Embryonic facial prominence (tissue), 1 donor: ENCODE measurements at regions not wholly inside any gene's neighbourhood (a gene's known extent, or its start where the extent isn't known, plus 50 kb on each side); places are given as distances from the start of the nearest gene placed in this dataset.

Experiments used
- DNase-seq: peaks from one replicate; pipeline ENCODE4 v3.0.0-alpha.2; 2016; ENCODE audit errors: extremely low spot score

DNA sequence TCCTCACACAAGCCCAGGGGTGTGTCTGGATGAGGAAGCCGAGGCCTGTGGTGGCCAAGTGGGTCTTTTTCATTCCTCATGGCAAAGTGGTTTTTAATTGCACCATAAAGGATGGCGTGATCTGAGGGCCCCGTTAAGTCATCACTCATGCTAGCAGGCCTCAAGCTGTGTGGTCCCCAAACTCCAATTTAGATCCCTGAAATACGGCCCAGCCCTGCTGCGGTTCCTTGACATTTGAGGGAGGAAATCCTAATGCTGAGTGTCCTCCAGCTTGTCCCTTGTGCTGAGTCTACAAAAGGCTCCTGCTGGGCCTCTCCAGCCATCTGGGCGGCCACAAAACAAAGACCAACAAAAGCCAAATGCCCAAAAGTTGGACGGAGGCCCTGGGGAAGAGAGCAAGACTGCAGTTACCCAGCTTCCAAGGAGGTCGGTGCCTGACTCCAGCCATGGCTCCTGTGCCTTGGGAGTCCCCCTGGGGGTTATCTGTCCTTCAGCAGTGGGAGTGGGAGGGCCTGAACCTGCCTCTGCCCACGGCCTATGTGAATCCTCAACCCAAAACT is 162.3 kb upstream of the PDE10A start:
- no peak for DNase-seq

DNA sequence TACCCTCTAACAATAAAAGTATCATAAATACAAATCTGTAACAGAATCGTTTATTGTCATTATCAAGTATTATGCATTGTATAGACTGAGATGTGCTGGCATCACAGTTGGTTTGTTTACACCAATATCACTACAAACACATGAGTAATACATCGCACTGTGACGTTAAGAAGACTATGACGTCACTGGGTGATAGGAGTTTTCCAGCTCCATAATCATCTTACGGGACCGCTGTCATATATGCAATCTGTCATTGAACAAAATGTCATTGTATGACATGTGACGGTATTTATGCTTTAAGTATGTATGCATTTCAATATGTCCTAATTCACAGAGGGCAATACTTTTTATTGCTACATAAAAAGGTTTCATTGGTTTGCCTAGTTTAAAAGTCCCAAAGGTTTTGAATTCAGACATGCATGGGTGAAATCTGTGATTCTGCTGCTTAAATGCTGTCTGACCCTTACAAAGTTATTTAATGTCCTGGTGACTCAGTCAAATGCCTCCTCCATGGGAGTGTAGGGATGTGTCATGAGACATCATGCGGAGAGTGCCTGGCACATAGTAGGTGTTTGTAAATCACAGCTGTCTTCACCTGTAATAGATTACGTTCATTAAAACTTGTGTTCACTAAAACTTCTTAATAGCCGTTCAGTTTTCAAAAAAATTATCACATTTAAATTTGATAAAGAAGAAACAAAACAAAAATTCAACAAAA is 160.7 kb upstream of the PDE10A start:
- no peak for DNase-seq

DNA sequence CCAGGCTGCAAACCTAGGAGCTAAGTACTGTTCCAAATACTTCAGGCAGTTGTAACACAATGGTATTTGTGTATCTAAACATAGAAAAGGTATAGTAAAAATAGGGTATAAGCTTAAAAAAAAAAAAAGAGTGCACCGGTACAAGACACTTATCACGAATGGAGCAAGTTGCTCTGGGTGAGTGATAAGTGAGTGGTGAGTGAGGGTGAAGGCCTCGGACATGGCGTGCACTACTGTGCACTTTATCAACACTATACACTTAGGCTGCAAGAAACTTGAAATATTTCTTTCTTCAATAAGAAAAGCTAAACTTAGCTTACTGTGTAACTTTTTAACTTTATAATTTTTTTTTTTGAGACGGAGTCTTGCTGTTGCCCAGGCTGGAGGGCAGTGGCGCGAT is 159.5 kb upstream of the PDE10A start:
- DNase-seq = no peak

DNA sequence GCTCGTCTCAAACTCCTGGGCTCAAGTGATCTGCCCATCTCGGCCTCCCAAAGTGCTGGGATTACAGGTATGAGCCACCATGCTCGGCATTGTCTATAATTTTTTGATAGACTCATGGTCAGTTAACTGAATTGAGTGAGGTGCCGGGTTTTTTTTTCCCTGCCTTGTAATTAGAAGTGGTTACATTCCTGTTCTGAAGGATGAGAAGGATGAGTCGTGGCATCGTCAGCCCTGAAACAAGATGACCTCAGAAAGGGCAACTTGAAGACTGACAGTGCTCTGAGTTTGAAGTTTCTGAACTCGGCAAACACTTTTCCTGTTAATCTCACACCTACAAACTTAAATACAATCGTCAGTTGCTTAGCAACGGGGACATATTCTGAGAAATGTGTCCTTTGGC is 158.7 kb upstream of the PDE10A start:
- DNase-seq = no peak

DNA sequence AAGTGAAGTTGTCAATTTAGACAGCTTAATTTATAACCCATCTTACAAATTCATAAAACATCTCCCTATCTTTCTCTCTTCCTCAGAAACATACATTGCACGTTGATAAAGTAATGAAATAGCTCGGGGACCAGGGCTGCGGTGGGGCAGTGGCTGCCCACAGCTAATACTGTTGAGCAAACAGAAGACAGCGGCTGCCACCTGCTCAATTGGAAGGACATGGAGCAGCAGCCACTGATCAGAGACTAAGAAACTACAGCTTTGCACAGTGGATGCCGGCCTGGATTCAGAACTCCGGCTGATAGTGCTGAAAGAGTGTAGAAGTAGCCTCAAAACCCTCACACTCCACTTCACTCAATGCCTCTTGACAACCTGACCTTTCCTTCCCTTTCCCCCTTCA is 157.9 kb upstream of the PDE10A start:
- DNase-seq = no peak

DNA sequence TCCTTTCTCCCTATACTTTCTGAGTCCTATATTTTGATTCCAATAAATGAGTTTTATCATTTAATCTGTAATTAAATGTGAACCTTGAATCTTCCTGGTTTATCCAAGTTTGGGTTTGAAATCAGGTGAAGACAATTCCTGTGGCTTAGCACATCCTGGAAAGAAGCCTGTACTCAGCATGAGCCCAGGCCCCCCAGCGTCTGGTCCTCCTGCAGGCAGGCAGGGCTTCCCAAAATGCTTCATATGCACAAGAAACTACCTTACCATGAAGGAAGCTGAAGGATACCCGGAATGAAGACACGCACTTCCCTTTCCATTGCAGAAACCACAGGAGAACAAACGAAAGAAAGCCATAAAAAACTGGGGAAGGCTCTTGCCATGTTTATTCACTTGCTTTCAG is 157.4 kb upstream of the PDE10A start:
- DNase-seq = no peak

DNA sequence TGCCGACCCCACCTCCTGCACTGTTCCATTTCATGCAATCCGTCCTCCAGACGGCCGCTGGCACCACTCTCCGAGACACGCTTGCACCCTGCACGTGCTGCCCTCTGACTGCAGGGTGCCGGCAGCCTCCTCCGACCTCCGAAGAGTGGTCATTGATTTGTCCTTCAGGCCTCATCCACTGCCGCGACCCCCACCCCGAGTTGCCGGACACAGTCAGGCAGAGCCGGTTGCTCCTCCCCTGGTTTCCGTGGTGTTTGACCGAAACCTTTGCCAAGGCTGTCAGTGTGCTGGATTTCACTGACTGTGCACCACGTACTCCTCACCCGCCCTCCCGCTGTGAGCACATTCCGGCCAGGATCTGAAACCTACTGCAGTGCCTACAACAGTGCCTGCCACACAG is 156.4 kb upstream of the PDE10A start:
- DNase-seq = no peak

DNA sequence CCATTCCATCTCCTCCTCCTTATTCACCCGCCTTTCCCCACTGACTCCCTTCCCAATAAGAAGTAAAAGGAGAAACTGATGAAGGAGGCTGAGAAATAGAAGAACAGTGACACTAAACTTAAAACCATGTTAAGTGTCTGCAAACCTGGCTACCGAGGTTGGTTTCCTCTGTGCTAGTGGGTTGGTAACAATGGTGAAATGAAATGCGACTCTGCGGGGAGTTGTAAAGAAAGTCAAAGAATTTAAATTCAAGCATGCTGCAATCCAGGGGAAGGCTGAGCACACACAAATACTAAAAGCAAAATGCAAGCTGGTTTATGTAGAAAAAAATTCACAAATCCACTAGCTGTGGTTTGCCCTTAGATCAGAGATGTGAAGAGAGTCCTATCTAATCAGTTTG is 155.2 kb upstream of the PDE10A start:
- DNase-seq = no peak

DNA sequence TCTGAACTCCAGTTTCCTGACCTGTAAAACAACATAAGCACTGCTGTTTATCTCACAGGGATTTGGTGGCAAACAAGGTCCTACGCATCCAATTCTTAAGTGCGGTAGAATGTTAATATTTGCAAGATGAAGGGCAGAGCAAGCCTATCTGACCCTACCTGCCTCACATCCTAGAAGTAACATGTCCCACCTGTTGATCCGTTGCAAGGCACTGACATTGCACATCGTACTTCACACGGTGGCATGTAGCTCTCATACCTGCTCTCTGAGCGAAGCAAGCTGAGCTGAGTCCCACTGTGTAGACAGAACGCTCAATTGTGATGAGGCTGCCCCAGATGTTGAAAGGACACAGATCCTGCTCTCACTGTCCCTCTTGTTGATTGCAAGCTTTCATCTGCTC is 154.7 kb upstream of the PDE10A start:
- DNase-seq = no peak

DNA sequence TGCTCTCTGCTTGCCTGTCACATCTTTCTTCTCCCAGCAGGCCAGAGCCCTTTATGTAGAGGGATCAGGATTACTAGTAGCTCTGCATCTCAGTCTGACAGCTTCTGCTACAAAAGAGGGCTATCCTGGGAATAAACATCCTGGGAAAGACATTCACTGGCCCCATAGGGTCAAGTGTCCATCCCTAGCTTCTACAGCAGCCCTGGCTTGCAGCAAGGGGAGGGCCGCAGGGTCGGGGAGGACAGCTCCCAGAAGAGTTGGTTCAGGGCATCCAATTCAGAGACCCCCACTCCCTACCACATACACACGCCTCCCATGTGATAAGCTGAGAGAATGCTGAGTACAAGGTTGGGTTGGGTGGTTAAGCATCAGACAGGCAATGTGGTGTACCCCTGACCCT is 154.1 kb upstream of the PDE10A start:
- no peak for DNase-seq

DNA sequence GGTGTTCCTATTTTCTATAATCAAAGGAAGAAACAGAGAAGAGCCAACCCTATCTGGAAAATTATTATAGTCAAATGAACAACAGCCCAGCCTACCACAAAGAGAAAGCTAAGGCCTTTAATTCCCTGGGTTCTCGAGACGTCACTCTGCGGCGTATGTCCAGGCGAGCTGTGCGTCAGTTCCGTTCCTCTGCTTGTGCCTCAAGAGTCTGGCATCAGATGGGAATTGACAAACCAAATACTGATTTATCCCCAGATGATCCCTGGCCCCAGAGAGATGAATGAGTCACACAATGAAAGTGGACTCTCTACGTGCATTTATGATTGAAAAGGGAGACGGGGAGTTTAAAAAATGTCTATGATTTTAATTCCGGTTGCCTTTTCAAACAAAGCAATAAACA is 151.6 kb upstream of the PDE10A start:
- no peak for DNase-seq

DNA sequence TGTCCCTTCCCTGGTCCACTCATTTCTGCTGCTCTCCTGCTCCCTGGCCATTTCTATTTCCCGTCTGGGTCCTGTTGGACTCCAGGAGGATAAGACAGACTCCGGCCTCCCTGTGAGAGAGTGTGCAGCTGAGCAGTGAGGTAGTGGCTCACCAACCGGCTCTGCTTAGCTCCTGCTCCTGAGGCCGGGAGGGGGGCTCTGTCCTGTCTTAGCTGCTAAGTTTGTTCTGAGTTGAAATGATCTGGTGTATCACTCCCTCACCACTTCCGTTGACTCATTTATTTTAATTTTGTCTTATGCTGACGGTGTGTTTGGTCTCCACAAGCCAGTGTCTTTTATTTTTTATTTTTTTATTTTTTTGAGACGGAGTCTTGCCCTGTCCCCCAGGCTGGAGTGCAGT is 148.5 kb upstream of the PDE10A start:
- no peak for DNase-seq

DNA sequence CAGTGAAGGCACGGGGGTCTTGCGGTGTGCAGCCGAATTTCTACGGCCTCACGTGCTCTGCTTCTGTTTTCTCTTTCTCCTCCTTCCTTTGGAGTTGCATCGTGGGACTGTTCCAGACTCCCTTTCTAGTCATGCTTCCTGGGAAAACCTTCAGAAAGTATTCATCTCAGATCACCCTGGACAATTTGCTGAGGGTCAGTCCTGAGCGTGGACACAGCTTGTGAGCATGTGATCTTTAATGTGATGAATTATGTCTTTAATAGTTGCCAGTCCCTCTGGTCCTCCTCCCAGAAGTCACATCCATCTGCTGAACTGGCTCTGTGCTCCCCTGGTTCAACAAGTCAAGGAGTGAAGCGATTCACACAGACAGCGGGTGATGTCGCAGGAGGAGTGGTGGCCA is 145.0 kb upstream of the PDE10A start:
- DNase-seq = no peak

DNA sequence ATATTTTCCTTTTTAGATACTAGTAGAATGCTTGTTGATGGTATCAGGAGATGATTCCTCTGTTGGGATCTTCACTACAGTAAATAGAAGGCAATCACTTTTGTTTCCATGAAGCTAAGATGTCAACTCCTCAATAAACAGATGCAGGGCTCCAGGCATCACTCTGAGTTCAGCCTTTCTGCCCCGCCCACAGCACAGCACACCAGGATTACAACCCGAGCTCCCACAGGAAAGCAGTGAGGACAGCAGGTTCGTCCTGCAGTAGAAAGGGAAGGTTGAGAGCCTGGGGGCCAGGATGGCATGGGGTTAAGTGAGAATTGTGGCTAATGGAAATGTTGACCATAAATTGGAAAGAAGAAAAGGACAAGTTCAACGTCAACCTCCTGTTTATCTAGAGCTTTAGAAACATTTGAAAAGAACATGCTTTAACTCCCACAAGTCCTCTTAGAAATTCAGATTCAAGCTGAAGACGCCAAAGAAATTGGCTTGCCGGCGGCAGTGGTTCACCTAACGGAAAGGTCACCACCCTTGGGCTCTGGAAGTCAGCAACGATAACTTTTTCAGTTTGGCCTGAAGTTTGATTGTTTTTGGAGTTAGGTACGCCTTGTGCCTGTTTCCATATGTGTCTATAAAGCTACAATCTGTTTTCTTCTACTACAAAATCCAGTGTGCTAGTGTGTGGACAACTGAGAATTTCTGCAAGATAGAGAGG is 144.4 kb upstream of the PDE10A start:
- DNase-seq = no peak

DNA sequence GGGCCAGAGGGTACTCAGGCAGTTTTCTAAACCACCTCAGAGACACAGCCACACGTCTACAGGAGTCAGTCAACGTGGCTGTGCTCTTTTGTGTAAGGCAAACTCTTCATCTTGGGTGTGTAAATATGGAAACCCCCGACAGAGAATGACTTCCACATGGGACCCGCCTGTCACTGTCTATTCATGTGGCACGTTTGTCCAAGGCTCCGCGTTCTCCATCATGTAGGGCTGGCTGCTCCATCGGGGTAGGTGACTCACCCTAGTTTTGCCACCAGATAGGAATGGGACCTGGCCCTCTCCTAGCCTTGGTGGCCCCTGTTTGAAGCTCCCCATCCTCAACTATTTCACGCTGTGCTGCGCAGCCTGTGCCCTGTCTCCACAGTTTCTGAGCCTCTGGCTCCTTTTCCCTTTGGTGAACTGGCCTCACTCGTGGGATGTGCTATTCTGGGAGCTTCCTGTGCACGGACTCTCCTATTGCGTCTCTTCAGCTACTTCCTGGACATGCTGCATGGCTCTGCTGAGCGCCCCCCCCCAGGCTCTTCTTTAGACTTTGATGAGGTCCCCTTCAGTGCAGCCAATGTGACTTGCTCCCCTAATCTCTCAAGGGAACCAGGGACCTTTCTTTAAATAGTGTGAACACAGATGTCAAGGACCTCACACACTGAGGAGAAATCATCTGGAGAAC is 143.2 kb upstream of the PDE10A start:
- DNase-seq = no peak

DNA sequence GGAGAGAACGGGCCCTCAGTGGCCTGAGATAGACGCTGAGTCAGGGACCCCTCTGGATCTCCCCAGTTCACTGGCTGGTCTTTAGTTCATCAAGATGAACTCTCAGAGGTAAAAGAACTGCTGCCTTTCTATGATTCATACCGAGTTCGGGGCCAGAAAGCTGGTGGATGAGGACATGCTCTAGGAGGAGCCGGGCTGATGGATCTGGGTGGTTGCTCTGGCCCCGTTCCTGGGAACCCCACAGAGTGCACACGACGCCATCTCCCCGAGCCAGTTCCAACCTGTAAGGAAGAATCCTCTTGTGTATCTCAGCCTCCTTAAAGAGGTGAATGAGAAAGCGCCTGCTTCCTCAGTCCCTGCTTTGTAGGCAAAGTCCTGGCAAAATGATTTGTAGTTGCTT is 142.6 kb upstream of the PDE10A start:
- DNase-seq = no peak

DNA sequence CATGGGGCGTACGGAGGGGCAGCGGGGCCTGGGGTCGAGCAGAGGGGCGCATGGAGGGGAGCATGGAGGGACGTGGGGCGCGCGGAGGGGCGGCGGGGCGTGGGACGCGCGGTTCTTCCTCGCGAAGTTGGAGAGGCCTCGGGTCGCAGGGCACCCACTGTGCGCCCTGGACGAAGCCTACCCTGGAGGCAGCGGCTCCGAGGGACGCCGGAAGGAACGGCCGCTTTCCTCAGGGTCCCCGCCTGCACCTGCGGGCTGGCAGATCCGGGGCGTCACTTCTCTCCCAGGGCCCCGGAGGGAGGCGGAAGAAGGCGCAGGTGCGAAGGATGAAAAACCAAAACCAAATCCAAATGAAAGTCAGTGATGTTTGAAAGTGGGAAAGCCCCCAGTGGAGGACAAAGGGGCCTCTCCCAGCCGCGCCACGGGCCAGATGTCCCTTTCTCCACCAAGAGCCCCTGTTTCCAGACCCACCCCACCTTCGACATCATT is 142.1 kb upstream of the PDE10A start:
- no peak for DNase-seq

DNA sequence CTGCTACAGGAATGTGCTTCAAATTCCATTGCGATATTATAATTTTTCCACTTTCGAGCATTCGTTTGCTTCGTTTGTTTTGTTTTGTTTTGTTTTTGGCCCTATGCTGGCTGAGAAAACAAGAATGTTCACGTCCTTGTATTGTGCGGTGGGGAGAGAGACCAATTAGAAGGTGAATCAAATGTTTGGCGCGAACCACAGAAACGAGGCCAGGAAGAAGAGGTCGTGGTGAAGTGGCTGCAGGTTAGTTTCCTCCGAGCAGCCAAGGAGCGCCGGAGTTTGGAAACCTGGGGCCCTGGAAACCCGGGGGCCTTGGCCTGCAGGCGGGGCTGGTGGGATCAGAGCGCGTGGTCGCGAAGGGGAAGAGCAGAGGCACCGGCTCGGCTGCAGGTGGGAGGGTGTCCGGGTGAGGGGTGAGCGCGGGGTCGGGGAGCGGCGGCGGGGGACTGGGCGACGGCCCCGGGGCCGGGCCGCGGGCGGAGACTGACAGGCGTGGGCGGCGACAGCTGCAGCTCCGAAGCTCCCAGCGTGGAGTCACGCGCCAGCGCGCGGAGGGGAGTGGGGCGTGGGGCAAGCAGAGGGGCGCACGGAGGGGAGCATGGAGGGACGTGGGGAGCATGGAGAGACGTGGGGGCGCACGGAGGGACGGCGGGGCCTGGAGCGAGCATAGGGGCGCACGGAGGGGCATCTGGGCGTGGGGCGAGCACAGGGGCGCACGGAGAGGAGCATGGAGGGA is 141.5 kb upstream of the PDE10A start:
- no peak for DNase-seq

DNA sequence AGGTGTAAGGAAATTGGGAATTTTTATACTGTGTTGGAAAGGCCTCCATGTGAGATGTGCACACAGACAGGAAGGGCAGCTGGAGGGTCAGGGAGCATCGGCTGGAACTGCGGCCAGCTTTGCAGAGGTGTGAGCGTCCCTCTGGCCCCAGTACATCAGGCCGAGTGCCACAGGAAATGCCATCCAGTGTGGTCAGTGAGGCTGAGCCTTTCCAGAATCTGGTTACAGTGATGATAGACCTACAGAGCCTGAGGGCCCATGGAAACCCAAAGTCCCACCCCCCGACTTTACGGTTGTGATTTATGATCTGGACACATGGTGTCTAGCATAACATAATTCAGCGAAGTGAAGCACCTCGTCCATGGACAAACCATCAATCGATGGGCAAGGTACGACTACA is 137.3 kb upstream of the PDE10A start:
- no peak for DNase-seq

DNA sequence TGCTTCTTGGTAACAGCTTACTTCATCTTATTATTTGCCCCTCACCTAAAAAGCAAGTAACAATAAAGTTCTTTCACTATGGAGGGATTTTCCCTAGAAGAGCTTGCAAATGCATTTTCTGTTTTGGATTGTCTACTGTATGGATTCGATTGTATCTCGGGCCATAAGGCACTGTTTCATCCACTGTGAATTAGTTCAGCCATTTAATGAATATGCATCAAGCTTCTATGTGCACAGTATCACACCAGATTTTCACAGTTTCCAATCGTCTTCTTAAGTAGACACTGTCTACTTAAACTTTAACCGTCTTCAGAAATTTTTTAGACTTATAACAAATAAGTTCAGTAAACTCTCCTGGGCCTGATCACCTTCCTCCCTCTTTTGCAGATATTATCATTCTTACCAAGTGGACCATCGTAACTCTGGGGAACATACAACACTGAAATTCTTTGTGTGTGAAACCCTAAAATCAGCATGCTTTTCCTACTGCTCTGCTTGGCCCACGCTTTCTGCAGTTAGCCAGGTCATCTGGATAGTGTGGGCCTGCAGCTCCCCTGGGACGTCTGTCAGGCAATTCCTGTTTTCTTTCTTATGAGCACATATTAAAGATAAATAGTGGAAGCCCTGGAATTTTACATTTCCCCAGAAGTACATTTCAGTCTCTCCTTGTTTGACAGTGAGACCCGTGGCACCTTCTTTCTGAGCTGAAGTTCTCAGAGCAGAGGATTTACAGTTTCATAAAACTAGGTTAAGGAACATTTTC is 136.5 kb upstream of the PDE10A start:
- DNase-seq = no peak

DNA sequence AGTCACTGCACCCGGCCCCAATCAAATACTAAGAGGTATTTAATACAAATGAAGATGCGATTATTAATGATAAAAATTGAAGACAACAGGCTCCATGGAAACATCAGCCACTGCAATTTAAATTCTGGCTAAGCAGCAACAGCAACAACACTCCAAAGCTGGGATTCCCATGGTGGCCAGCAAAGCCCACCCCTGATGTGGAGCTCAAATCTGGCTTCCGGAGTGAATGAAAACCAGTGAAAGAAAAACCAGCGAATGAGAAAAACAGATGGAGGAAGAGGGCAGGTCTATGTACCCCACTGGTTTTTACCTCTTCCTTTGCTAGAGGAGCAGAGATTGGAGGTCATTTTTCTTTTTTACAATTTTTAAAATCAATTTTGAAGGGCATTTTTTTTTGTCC is 135.9 kb upstream of the PDE10A start:
- DNase-seq = no peak
